ENCODE measurements at regions not wholly inside any gene's neighbourhood (a gene's known extent, or its start where the extent isn't known, plus 50 kb on each side); places are given as distances from the start of the nearest gene placed in this dataset.

DNA sequence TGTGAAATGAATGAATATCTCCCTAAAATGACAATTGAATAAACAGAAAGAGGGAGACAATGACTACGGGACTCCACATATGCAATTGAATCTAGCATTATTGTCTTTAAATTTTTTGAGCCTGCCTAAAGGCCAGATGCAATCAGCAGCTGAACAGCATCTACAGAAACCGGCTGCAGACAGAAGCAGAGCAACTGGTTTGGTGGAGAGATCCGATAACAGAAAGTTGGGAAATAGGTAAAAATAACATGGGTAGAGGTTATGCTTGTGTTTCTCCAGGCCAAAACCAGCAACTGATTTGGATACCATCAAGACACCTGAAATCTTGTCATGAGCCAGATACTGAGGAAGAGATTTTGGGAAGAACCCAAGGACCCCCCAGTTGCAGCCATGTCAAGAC is 146.6 kb downstream of the ZNF33B start:
- TF ChIP-seq, protein P1, sequence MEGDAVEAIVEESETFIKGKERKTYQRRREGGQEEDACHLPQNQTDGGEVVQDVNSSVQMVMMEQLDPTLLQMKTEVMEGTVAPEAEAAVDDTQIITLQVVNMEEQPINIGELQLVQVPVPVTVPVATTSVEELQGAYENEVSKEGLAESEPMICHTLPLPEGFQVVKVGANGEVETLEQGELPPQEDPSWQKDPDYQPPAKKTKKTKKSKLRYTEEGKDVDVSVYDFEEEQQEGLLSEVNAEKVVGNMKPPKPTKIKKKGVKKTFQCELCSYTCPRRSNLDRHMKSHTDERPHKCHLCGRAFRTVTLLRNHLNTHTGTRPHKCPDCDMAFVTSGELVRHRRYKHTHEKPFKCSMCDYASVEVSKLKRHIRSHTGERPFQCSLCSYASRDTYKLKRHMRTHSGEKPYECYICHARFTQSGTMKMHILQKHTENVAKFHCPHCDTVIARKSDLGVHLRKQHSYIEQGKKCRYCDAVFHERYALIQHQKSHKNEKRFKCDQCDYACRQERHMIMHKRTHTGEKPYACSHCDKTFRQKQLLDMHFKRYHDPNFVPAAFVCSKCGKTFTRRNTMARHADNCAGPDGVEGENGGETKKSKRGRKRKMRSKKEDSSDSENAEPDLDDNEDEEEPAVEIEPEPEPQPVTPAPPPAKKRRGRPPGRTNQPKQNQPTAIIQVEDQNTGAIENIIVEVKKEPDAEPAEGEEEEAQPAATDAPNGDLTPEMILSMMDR (conservative IDR thresholded peaks at IDR 0.05) = no peak
- no peak for TF ChIP-seq EZH2 (IDR thresholded peaks at IDR 0.05; ENCODE audit: low read depth)

Data from PC-9 (cell line).